Fibroblast of the conjunctiva (primary cell): ENCODE measurements at regions not wholly inside any gene's neighbourhood (a gene's known extent, or its start where the extent isn't known, plus 50 kb on each side); places are given as distances from the start of the nearest gene placed in this dataset.
"Not testable (repeated sequence)": the region's sequence is repeated elsewhere in the genome, so short reads cannot be mapped to it uniquely, and the experiment has no call there.

ENCODE experiments used
- DNase-seq: peaks from one replicate; pipeline ENCODE4 v3.0.0-alpha.2; 2010; ENCODE audit warnings: low read depth

DNA sequence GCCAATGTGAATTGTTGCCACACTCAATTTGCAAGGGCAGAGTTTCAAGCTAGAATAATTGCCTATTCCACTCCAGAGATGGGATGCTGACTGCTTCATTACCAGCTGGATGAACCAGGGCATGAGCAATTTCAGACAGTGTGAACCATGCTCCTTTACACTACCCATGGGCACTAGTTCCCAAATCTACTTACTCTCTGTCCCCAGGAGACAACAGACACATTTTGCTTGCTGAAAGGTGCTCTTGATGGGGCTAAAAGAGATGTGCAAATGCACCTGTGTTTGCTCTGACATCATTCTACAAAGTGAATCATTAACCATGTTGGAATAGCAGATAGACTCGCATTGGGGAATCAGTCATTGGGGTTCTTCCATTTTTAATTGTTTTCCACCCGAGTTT lies 522.3 kb upstream of the NUDT12 start:
- DNase-seq, result no peak

DNA sequence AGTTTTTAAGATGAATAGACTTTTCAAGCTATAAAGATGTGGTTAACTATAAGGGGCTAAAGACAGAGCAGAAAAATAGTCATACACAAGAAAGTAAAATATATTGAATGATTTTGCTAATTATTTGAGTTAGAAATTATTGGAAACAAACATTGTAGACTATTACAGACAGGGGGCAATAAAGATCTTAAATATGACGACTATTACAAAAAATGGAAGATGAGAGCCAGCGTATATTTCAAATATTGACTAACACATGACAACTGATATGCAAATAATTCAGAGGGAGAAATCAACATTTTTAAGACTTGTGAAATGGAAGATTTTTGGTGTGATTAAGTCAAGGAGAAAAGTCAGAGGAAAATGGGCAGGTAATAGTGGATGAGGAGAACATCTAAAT lies 520.2 kb upstream of the NUDT12 start:
- DNase-seq, result no peak

DNA sequence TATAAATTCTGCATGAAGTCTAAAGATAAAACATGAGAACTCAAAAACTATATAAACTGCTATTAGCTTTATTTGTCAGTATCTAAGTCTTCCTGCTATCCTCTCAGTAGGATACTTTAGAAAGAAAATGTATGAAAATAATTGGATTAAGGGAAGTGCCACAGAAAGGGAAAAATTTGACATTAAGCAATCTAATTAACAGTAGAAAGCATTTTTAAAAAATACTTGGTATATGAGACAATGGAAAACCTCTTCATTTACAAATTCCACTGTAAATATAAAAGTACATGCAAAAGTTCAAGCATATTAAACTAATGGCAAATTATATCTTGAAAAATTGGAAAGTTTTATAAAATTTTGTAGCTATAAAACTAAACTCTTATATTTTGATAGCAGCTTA lies 518.6 kb upstream of the NUDT12 start:
- no peak for DNase-seq

DNA sequence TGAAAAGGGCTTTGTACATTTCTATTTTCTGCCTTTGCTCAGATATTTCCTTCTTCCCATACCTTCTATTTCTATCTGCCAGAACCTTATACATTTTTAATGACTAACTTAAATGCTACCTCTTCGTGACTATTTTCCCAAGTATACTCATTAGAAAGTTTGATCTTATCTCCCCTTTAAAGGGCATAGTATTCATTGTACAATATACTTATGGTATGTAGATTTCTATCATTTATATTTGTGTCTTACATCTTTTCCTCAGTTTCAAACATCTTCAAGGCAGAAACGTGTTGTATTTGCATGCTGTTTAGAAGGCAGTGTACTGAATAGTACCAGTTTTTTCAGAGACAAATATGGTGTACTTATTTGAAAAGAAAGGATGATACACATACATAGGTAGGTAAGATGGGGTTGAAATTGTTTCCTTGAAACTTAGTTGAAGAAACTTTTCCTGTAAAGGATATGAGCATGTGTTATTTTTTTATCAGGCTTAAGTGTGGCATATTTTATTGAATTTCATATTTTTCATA lies 518.1 kb upstream of the NUDT12 start:
- DNase-seq, result no peak

DNA sequence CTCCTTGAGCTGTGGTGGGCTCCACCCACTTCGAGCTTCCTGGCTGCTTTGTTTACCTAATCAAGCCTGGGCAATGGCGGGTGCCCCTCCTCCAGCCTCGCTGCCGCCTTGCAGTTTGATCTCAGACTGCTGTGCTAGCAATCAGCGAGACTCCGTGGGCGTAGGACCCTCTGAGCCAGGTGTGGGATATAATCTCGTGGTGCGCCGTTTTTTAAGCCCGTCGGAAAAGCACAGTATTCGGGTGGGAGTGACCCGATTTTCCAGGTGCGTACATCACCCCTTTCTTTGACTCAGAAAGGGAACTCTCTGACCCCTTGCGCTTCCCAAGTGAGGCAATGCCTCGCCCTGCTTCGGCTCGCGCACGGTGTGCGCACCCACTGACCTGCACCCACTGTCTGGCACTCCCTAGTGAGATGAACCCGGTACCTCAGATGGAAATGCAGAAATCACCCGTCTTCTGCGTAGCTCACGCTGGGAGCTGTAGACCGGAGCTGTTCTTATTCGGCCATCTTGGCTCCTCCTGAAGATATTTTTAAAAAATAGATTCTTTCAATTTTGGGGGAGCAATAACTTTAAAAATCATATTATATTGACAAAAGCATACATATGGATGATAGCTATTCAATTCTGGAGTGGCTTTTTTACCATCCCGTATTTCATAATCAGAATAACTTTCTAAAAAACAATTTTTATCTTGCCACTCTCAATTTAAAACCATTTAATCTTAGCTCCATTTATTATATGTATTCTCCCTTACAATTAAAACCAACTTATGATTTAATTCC lies 517.5 kb upstream of the NUDT12 start:
- not testable (repeated sequence) for DNase-seq

DNA sequence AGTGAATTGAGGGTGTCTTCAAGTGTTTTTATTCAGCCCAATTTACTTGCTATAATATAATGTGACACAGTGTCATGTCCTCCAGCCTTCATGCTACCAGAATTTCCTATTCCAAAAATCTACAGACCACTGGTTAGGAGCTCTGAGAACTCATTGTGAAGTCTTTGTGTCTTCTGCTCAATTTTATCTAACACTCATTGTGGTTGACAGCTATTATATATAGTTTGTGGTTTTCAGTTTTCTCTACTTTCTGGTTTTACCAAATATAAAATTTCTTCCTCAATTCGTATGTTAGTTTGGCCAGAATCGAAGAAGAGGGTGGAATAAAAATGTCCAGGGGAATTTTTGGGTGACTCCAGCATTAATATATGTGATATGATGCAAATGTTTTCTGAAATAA lies 509.3 kb upstream of the NUDT12 start:
- no peak for DNase-seq

DNA sequence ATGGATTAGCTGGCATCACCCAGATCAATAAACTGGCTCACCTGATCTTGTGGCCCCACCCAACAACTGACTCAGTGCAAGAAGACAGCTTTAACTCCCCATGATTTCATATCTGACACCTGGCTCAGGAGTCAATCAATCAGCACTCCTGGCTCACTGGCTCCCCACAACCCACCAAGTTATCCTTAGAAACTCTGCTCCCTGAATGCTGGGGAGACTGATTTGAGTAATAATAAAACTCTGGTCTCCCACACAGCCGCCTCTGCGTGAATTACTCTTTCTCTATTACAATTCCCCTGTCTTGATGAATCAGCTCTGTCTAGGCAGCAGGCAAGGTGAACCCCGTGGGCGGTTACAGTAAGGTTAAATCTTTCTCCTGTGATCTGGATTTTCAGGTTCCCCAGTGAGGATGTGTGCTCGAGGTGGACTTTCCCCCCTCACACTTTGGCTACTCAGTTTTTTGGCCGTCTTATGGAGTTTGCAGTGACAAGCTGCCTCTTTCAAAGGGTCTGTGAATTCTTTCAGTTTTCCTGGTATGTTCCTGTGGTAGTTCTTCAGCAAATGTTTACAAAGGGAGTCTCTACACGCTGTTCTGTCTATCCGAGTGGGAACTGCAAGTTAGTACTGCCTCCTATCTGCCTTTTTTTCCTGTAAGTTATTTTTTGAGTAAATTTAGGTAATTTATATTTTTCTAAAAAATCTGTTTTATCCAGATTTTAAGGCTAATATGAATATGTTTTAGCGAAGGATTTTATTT lies 500.2 kb upstream of the NUDT12 start:
- no peak for DNase-seq

DNA sequence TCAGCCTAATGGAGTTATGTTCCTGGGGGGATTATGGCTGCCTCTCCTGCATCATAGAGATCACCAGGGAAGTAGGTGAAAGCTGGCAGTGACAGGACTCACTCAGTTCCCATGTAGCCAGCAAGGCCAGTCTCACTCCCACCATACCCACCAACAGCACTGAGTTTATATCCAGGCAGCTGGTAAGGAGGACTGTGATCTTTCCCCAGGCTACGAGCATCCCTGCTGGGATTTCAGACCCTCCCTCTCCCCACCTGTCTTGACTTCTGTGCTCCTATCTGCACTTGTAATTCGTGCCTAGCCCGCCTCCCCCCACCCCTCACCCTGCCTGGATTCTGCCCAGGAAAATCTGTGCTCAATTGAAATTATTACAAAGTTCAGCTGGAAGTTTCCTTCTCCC lies 499.1 kb upstream of the NUDT12 start:
- DNase-seq, result no peak

DNA sequence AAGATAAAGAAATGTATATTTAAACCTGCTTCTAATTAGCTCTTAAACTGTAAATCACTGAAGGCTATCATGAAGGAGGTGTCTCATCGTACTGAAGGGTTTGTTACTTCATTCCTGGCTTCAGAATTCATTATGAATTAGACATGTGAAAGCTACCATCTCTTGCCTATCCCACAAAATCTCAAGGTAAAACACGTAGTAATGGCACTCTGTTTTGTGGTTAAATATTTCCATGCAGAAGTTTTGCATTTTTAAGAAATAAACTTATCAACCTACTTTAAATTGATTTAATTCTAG lies 490.7 kb upstream of the NUDT12 start:
- DNase-seq, result no peak

DNA sequence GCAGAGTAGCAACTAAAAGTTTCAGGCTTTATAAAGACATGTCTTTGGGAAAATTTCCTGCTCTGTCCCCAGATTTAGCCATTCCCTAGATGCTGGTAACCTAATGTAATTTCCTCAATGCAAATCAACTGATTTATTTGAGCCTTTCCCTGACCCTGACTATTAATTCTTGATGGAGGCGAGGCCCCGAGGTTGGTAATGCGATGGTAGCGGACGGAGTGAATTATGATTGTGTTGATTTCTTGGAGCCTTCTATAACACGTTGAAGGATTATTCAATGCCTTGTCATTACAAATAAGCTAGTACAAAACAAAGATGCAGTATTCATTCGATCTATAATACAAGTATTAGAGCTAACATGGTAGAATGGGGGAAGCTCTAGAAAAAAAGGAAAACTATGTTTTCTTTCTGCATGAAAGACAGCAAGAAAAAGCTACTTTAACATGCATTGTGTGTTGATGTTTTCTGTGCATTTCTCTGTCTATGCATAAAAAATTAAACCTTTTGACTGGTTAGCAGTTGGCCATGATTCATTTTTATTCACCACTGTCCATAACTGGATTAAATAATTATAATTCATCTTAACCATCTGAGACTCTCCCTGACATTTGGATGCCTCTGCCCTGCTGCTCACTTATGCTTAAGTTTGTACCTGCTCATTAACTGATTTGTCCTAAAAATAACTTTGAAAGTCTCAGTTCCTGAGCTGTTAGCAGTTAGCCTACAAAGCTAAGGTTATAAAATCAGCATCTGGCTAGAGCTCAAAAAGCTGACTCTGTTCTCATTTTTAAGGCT lies 490.2 kb upstream of the NUDT12 start:
- no peak for DNase-seq

DNA sequence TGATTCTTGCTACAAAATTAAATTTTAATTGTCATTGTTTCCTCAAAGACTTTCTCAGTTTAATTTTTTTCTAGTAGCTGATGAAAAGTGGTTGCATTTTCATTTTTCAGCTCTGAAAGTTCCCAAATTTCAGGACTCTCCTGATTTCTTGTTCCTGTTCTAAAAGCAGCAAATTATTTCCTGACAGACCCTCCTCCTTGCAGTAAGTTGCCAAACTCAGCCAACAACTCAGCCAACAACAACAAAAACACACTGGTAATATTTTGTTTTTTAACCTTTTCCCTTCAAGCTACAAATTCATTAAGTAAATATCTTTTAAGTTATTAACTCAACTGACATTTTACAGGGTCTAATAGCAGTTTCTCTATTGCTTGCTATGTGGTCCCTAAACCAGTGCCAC lies 487.8 kb upstream of the NUDT12 start:
- no peak for DNase-seq

DNA sequence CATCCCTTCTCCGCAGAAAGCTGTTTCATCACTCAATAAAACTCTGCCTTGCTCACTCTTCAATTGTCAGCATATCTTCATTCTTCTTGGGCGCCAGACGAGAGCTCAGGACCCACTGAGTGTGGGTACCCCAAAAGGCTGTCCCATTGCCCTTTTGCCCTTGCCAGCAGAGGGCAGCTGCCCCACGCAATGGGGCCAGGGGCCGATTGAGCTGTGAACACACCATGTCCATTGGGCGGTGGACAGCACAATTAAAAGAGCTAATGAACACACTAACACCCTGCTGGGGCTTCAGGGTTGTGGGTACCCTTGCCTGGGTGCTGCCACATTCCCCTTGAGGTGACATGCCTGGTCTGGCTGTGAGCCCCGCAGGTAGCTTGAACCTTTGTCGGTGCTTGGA lies 487.2 kb upstream of the NUDT12 start:
- no peak for DNase-seq

DNA sequence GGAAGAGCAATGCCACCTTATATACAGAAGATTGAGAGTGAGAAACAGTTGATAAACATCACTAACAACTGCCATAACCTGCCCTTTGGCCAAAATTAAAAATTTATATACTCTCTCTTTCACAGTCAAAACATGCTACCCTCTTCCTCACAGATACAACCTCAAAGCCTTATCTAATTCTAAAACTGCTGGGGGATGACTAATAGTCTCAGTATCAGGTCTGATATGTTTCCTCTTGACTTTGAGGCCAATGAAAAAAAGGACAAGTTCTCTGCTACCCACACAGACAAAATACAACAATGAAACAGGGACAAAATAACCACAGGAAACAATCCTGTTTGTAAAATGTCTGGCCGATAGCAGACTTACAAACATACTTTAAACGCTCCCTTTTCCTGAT lies 485.6 kb upstream of the NUDT12 start:
- DNase-seq, result no peak

DNA sequence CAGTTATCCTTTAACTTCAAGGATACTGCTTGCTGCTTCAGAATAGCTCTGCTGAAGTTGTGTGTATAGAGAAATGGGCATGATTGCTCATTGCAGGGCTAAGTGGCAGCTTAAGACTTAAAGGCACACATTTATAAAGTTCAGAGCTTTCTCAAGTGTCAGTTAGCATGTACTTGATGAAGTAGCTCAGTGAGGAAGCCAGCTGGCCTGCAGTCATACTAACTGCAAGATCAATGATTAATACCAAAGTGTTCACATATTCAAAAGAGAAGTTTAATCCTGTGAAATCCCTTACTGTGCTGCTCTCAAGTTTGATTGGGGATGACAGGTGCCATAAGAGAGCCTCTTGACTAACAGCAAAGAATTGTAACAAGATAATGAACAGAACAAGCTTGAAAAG lies 483.4 kb upstream of the NUDT12 start:
- no peak for DNase-seq

DNA sequence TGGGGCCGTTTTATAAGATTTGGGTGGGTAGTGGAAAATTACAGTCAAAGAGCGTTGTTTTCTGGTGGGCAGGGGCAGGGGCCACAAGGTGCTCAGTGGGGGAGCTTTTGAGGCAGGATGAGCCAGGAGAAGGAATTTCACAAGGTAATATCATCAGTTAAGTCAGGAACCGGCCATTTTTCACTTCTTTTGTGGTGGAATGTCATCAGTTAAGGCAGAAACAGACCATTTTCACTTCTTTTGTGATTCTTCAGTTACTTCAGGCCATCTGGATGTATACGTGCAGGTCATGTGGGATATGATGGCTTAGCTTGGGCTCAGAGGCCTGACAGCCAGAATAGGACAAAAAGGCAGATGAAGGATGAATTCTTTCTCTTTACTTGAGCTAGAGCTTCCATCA lies 477.3 kb upstream of the NUDT12 start:
- not testable (repeated sequence) for DNase-seq

DNA sequence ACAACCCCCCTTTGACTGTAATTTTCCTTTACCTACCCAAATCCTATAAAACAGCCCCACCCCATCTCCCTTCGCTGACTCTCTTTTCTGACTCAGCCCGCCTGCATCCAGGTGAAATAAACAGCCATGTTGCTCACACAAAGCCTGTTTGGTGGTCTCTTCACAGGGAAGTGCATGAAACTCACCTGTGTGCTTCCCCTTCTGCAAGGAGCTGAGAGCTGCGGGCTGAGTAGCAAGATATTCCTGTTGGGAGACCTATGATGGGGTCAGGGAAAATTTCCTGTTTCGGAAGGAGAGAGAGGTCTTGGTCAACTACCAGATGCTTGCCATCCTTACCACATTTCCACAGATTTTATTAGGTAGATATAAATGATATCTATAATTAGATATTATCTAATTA lies 474.5 kb upstream of the NUDT12 start:
- DNase-seq, result not testable (repeated sequence)

DNA sequence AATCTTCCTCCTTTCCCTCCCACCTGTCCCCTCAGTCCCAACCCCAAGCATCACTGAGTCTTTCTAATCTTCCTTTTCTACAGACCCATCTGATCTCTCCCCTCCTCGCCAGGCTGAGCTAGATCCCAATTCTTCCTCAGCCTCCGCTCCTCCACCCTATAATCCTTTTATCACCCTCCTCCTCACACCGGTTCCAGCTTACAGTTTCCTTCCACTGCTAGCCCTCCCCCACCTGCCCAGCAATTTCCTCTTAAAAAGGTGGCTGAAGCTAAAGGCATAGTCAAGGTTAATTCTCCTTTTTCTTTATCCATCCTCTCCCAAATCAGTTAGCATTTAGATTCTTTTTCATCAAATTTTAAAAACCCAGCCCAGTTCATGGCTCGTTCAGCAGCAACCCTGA lies 470.6 kb upstream of the NUDT12 start:
- not testable (repeated sequence) for DNase-seq

DNA sequence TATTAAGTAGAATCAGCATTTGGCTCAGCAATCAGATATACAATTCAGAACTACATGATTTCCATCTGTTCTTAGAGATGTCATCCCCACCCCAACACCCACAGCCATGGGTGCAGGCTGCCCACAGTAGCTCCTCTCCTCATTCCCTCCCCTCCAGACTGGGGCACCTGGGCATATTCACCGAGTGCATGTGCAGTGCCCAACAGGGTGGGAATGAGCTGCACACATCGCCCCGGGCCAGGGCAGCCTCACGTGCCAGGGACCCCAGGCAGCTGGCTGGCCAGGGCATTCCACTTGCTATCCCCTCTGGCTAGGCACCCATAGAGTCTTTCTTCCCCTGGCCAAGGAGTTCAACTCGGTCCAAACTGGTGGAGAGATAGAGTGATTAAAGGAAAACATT lies 461.9 kb upstream of the NUDT12 start:
- no peak for DNase-seq

DNA sequence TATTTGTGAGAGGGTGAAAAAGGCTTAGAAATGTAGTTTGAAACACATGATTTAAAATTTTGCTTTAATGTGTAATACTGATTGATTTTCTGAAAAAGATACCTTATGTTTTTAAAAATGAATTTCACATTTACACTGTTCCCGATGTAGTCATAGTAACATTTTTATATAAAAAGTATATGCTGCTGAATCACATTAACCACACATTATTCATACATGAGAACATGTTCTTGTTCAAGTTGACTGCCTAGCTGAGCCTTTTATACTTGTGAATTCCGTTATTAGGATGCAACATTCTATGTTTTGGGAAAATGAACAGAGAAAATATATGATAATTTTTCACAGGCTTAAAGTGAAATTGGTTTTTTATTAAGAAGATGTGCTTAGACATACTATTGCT lies 461.1 kb upstream of the NUDT12 start:
- no peak for DNase-seq

DNA sequence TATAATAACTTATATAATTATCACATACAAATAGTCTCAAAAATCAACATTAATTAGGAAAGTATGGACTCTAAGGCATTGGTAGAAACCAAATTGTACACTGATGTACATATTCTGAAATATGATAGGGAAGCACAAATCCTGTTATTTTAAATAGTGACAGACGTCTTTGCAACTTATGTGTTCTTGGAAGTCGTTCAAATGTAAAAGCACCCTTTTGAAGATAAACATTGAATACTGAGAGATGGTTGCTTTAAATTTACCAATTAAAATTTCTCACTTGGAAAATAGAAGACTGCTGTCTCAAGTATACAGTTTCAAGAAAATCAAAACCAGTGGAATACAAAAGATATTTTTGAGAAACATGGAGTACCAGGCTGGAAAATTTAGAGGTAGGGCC lies 457.4 kb upstream of the NUDT12 start:
- DNase-seq, result no peak

DNA sequence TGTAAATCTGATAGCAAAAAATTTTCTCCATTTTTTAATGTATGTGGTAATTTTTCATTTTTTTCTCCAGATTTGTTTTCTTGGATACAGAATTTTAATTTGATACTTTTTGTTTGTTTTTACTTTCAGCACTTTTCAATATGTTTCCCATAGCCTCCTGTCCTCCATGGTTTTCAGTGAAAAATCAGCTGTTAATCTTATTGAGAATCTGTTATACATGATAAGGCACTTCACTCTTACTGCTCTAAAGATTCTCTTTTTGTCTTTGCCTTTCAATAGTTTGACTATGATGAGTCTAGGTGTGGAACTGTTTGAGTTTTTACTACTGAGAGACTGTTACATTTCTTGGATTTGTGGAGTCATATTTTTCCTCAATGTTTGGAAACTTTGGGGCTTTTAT lies 455.7 kb upstream of the NUDT12 start:
- no peak for DNase-seq

DNA sequence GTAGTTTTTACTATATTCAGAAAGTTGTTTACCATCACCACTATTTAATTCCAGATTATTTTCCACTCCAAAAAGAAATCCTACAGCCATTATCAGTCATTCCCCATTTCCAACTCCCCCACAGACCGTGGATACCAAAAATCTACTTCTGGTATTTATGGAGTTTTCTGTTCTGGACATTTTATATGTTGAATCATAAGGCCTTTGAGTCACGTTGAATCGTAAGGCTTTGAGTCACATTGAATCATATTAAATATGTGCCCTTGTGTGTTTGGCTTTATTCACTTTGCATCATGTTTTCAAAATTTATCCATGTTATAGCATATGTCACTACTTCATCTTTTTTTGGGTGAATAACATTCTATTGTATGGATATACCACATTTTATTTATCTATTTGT lies 454.1 kb upstream of the NUDT12 start:
- peak; percentile 8 for DNase-seq

DNA sequence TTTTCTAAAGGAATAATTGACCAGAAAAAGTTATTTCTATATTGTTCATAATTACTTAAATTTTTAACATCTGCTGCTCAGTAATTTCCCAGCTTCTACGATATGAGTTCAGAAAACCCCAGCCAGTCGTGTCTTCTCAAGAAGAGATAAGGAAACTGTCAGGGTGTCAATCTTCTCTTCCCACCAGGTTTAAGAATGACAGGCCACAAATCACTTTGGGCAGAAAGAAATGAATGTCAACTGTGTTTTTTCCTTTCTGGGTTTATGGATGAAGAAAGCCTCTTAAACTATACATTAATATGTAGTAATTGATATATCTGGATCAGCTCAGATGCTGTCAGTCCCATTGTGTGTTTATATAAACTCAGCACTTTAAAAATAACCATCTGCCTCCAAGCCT lies 453.2 kb upstream of the NUDT12 start:
- no peak for DNase-seq
